Lung (tissue), 11 donors: ENCODE measurements at regions not wholly inside any gene's neighbourhood (a gene's known extent, or its start where the extent isn't known, plus 50 kb on each side); places are given as distances from the start of the nearest gene placed in this dataset.

ENCODE experiments used
- ATAC-seq: fragments of 200-7000 bp; cut with Tn5 transposase; one replicate; pipeline ENCODE4 v1.9.1; 2020; ENCODE audit warnings: moderate number of reproducible peaks; ENCODE audit not compliant: insufficient read depth, low FRiP score
- DNase-seq, 3 donors: peaks; one replicate each; pipeline ENCODE4 v3.0.0-alpha.2; 2013 to 2017
- H3K27ac ChIP-seq, 2 donors: one replicate each; pipeline ENCODE4 v1.5.1; 2013; ENCODE audit warnings: mild to moderate bottlenecking in 2 of 2, moderate library complexity in 2 of 2, control low read depth in 1 of 2, inconsistent platforms in 1 of 2, low read depth in 1 of 2, low read length in 1 of 2
- H3K27me3 ChIP-seq, 3 donors: one replicate each; pipeline ENCODE4 v1.5.1; 2013; ENCODE audit warnings: low read length in 2 of 3; ENCODE audit not compliant: control insufficient read depth in 3 of 3, insufficient read depth in 3 of 3
- H3K36me3 ChIP-seq, 4 donors: one replicate each; pipeline ENCODE4 v1.5.1; 2013; ENCODE audit warnings: low read length in 4 of 4, mild to moderate bottlenecking in 1 of 4, moderate library complexity in 1 of 4; ENCODE audit not compliant: control insufficient read depth in 4 of 4, insufficient read depth in 4 of 4
- H3K4me1 ChIP-seq, 5 donors: one replicate each; pipeline ENCODE4 v1.5.1; 2013; ENCODE audit warnings: low read length in 5 of 5, mild to moderate bottlenecking in 2 of 5, moderate library complexity in 1 of 5; ENCODE audit not compliant: control insufficient read depth in 5 of 5, insufficient read depth in 5 of 5
- H3K4me3 ChIP-seq: one replicate; pipeline ENCODE4 v1.5.1; 2013; ENCODE audit warnings: mild to moderate bottlenecking, control low read depth, moderate library complexity
- H3K9ac ChIP-seq, 2 donors: one replicate each; pipeline ENCODE4 v1.5.1; 2013; ENCODE audit warnings: low read length in 2 of 2, control low read depth in 1 of 2; ENCODE audit not compliant: insufficient read depth in 1 of 2
- H3K9me3 ChIP-seq, 4 donors: one replicate each; pipeline ENCODE4 v1.5.1; 2013; ENCODE audit warnings: low read length in 3 of 4, mild to moderate bottlenecking in 1 of 4, moderate library complexity in 1 of 4; ENCODE audit not compliant: control insufficient read depth in 4 of 4, insufficient read depth in 3 of 4
- CTCF ChIP-seq: IDR thresholded peaks from 2 replicates; pipeline ENCODE4 v1.5.1; 2012; ENCODE audit warnings: mild to moderate bottlenecking; ENCODE audit errors: control extremely low read depth, extremely low read depth
- WGBS, 2 donors: extraction: QIAGEN DNeasy Blood & Tissue Kit; methylation state at CpG; one replicate each; pipeline ENCODE4 v1.1.7; 2013; 5-methylcytosine and 5-hydroxymethylcytosine counted together
- donor health status: control.
- donor health status: control.
- donor health status: Bipolar disorder and iron deficiency.
- donor health status: healthy.
- donor health status: DM: yes; HTN: yes; CAD: no.

GRCh38 chr3:69688400-69688799 lies 50.9 kb upstream of the MITF start:
- TF ChIP-seq CTCF = no peak
- H3K4me3 ChIP-seq = no peak overlapping the region
- H3K36me3 ChIP-seq = no peaks in the 10 kb centered on the region
- ATAC-seq = no peak
- no peaks in the 10 kb centered on the region for H3K9me3 ChIP-seq
- no peak overlapping the region for H3K27ac ChIP-seq
- H3K27me3 ChIP-seq = no peaks in the 10 kb centered on the region
- 71 to 78% methylated on average over 1 of the region's 1 CpG for WGBS, 2 donors
- H3K4me1 ChIP-seq = peaks cover 0 to 3% (median 0%) of the 10 kb centered on the region in 5 donors
- no peak for DNase-seq
- no peak overlapping the region for H3K9ac ChIP-seq

- ATAC-seq = no peak
Measured at GRCh38 chr3:69687641-69688040, 51.6 kb upstream of the MITF start.

GRCh38 chr3:69686056-69686455 lies 53.2 kb upstream of the MITF start:
- no peak overlapping the region for H3K27ac ChIP-seq
- no peak overlapping the region for H3K4me3 ChIP-seq
- no peak overlapping the region for H3K9ac ChIP-seq
- H3K36me3 ChIP-seq = no peaks in the 10 kb centered on the region
- DNase-seq (no peak), ATAC-seq (no peak)
- H3K27me3 ChIP-seq = no peaks in the 10 kb centered on the region
- WGBS, 2 donors = 94% methylated on average over 3 of the region's 3 CpGs
- peaks cover 0 to 6% (median 0%) of the 10 kb centered on the region in 5 donors for H3K4me1 ChIP-seq
- TF ChIP-seq CTCF = no peak
- no peaks in the 10 kb centered on the region for H3K9me3 ChIP-seq

More at GRCh38 chr3:69687641-69688040, 51.6 kb upstream of the MITF start:
- H3K27me3 ChIP-seq = no peaks in the 10 kb centered on the region
- no peak for DNase-seq
- no peak overlapping the region for H3K27ac ChIP-seq
- H3K36me3 ChIP-seq = no peaks in the 10 kb centered on the region
- 87 to 88% methylated on average over 5 of the region's 5 CpGs for WGBS, 2 donors
- H3K9ac ChIP-seq = no peak overlapping the region
- no peaks in the 10 kb centered on the region for H3K9me3 ChIP-seq
- no peak overlapping the region for H3K4me3 ChIP-seq
- TF ChIP-seq CTCF = no peak
- peaks cover 0 to 6% (median 0%) of the 10 kb centered on the region in 5 donors for H3K4me1 ChIP-seq

- H3K36me3 ChIP-seq = no peaks in the 10 kb centered on the region
- WGBS, 2 donors = 71 to 77% methylated on average over 2 of the region's 2 CpGs
- H3K4me1 ChIP-seq = peaks cover 0 to 6% (median 0%) of the 10 kb centered on the region in 5 donors
- no peak overlapping the region for H3K27ac ChIP-seq
- H3K27me3 ChIP-seq = no peaks in the 10 kb centered on the region
- no peak for DNase-seq
- no peaks in the 10 kb centered on the region for H3K9me3 ChIP-seq
- ATAC-seq = no peak
- no peak overlapping the region for H3K9ac ChIP-seq
- H3K4me3 ChIP-seq = no peak overlapping the region
- TF ChIP-seq CTCF = no peak
Measured at GRCh38 chr3:69684309-69684961, 54.8 kb upstream of the MITF start.
